Upper lobe of left lung (tissue), 4 donors: ENCODE measurements at regions not wholly inside any gene's neighbourhood (a gene's known extent, or its start where the extent isn't known, plus 50 kb on each side); places are given as distances from the start of the nearest gene placed in this dataset.
"Not testable (repeated sequence)": the region's sequence is repeated elsewhere in the genome, so short reads cannot be mapped to it uniquely, and the experiment has no call there.

Experiments
- CTCF ChIP-seq, 6 experiments: fragments of 450-650 bp in 4 of 6; fragments of 200-600 bp in 2 of 6; sonication (generic) in 2 of 6; IDR thresholded peaks; one replicate each; pipeline ENCODE4 v1.5.1; 2016 to 2019; ENCODE audit warnings: antibody characterized with exemption in 6 of 6
- POLR2A ChIP-seq, 4 donors: fragments of 450-650 bp; IDR thresholded peaks; one replicate each; pipeline ENCODE4 v1.5.1; 2016 to 2017; ENCODE audit warnings: antibody characterized with exemption in 4 of 4, mild to moderate bottlenecking in 2 of 4
- POLR2AphosphoS5 ChIP-seq, 2 donors: sonication (generic); formaldehyde crosslinking; IDR thresholded peaks; one replicate each; pipeline ENCODE4 v1.5.1; 2017; ENCODE audit warnings: antibody characterized with exemption in 2 of 2

DNA sequence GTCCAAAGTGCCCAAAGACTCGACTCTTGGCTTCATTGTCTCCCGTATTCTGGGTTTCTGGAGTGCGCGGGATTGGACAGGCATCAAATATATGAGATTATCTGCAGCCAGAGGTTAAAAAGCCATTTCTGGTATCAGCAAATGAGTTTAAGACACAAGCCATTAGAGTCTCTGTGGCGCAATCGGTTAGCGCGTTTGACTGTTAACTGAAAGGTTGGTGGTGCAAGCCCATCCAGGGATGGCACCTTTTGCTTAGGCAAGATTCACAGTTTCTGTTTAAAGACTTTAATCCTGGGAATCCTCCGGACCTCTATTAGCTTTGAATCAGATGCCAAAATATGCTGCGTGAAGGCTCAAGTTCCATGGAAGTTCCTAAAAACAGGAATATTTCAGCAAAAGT lies 55.6 kb downstream of the PPIAL4A start:
- not testable (repeated sequence) for TF ChIP-seq POLR2A, CTCF, POLR2AphosphoS5 (IDR thresholded peaks at IDR 0.05)
